GM21528 (cell line): ENCODE measurements at regions not wholly inside any gene's neighbourhood (a gene's known extent, or its start where the extent isn't known, plus 50 kb on each side); places are given as distances from the start of the nearest gene placed in this dataset.

Experiments used
- ATAC-seq: cut with Tn5 transposase; IDR thresholded peaks from one replicate; pipeline ENCODE4 v1.9.1; 2021; ENCODE audit warnings: mild to moderate bottlenecking, moderate library complexity; ENCODE audit not compliant: unreplicated experiment, low FRiP score

DNA sequence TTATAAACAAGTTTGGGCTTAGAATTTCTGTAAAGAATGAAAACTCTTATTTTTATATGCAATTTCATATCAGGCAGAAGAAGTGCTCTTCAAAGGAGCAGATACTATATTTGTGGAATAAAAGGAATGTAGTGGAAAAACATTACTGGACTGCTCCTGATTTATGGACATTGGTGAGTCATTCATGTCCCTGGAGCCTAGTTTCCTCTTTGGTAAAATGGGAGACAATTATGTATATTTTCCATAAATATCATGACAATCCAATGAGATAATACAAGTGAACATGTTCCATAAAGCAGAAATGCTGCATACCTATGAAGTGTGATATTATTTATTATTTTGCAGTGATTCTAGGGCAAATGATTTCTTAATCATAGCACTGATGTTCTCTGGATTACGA is 445.8 kb upstream of the CITED2 start:
- no peak for ATAC-seq

GRCh38 chr6:139819776-139820175 is 445.3 kb upstream of the CITED2 start:
- no peak for ATAC-seq

DNA sequence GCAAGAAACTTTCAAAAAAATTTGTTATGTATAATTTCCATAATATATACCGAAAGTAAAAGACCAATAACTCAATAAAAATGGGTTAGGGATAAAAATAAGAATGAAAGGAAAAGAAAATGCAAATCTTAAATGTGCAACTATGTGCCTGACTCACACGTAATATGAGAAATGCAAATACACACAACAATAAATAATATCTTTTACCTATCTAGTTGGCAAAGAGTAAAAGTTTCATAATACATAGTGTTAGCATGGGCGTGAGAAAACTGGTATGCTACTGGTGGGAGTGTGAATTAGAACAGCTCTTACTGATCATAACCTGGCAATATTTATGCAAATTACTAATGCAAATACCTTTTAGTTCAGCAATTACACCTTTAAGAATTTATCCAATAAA is 438.5 kb upstream of the CITED2 start:
- no peak for ATAC-seq

GRCh38 chr6:139801571-139802321 is 427.3 kb upstream of the CITED2 start:
- ATAC-seq: no peak

DNA sequence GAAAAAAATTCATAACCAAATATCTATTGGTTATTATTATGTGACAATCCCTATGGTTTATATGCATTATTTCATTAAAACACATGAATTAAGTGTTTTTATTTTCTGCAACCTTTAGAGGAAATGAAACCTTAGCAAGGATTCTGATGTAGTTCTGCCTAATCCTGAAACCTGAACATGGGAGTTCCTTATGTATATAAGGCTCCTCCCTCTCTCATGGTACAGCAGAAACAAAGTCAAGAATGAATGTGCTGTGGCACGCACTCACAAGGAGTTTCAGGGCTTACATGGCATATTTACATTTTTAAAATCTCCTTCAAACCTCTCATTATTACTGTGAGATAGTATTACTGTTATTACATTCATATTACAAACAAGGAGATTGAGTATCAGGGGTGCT is 426.4 kb upstream of the CITED2 start:
- peak; percentile 72 for ATAC-seq

DNA sequence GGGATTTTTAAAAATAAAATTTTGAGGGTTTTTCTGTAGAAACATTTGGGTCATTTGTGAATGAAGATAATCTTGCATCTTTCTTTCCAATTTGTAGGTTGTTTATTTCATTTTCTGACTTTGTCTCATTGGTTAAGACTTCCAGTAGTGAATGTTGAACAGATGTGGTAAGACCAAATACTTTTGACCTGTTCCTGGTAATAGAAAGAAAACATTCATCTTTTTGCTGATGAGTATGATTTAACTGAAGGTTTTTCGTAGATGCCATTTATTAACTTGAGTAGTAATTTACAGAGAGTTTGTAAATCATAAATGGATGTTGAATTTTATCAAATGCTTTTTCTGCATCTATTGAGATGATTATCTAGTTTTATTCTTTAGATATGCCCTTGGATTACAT is 416.1 kb upstream of the CITED2 start:
- no peak for ATAC-seq

DNA sequence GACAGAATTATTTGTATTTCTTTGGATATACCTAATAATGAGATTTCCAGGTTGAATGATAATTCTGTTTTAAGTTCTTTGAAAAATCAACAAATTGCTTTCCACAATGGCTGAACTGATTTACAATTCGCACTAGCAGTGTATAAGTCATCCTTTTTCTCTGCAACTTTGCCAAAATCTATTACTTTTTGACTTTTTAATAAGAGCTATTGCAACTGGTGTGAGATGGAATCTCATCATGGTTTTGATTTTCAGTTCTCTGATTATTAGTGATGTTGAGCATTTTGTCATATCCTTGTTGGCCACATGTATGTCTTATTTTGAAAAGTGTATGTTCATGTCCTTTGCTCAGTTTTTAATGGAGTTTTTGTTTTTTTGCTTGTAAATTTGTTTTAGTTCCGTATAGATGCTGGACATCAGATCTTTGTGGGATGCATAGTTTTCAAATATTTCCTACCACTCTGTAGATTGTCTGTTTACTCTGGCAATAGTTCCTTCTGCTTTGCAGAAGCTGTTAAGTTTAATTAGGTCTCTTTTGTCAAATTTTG is 409.8 kb upstream of the CITED2 start:
- no peak for ATAC-seq

DNA sequence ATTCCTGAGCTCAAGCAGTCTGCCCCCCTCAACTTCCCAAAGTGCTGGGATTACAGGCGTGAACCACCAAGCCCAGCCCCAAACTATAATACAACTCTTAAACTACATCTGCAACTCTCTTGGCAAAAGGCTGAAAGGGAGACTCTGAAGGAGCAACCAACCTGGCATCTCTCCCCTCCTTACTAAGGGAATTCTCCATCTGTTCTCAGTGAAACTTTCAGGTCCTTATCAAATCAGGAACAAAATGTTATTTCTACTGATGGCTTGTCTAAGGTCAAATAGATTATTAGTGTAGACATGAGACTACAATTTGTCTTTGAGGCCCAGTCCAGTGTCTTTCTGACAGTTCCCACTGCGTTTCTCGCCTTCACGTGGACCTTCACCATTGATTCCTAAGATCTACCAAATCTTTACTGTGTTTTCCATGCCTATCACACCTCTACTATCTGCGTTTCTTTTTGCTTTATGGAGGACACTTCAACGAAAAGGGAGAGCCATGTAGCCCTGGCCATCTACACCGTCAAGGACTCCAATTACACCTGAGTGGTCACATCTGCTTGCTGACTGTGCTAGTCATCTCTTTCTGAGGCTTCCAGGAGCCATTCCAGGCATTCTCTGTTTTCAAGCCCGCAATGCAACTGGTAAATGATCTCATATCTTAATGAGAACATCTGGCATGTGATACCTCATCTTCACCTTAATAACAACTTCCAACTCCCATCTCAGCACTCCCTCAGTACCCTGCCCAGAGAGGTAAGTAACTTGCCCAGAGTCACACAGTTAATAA is 405.7 kb upstream of the CITED2 start:
- no peak for ATAC-seq

DNA sequence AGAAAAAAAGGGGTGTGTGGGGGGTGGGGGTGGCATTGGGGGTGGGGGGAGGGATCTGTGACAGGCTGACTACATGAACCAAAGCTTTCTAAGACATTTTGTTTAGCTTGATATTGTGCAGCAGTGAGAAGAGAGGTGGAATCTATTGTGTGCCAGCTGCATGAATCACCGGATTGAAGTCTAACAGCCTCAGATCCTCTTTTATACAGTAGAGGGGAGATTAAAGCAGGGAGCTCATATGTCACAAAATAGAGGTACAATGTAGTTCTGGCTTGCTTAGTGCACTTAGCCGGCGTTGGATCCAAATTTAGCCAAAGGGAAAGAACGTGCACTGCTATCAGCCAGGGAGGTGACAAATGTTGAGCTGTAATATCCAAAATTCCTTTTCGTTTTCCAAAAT is 404.2 kb upstream of the CITED2 start:
- no peak for ATAC-seq

- ATAC-seq: no peak
These were observed 403.7 kb upstream of the CITED2 start for GRCh38 chr6:139778106-139778505.

- ATAC-seq: no peak
These were observed 402.9 kb upstream of the CITED2 start for GRCh38 chr6:139777202-139777970.

- ATAC-seq: no peak
These were observed 401.6 kb upstream of the CITED2 start for GRCh38 chr6:139776041-139776440.

- no peak for ATAC-seq
These were observed 393.7 kb upstream of the CITED2 start for GRCh38 chr6:139768196-139768595.

GRCh38 chr6:139766796-139767195 is 392.3 kb upstream of the CITED2 start:
- ATAC-seq: no peak

DNA sequence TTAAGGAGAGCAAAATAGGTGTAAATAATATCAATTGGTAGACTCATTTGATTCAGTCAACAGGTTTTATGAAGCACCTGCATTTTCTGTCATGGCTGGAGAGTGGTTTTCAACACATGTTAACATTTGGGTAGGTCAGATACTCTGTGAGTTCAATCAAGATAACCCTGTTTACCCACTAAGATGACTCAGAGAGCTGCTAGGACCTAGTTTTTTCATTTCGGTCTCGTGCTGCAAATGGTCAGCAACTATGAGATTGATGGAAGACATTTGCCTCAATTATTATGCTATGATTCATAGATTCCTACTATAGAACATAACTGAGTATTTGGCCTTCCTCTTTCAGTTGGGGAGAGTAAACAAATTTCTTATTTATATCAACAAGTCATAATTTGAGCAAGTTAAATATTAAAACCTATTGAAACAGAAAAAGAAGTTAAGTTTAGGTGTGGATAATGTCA is 391.4 kb upstream of the CITED2 start:
- ATAC-seq: no peak

GRCh38 chr6:139764498-139764986 is 390.1 kb upstream of the CITED2 start:
- ATAC-seq: peak; percentile 94

DNA sequence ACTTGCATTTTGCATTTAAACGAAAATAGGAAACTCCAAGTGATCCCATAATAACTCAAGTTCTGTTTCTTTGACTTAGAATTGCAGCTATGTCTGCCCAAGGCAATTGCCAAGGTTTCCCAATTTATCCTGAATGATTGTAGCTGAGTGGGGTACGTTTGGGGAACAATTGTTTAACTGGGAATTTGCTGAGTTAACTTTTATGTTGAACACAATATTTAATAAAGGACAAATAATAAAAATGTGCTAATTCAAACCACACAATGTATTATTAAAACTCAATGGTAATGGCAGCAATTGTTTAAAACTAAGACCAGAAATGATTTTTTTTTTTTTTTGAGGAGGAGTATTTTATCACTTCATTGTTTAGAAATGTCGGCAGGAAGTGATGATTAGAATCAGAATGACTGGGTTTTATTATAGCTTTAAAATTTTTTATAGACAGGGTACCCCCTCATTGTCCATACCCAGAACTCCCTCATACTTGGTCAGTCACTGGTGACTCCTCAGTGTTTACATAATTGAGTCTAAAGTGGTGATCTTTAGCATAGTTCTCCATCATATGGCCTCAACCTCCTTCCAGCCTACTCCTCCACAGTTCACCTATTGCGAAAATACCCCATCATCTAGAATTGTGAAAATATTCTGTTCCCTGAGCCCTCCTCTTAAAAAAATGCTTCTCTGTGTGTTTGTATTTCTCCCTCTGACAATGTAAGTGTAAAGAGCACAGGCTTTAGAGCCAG is 389.2 kb upstream of the CITED2 start:
- no peak for ATAC-seq

DNA sequence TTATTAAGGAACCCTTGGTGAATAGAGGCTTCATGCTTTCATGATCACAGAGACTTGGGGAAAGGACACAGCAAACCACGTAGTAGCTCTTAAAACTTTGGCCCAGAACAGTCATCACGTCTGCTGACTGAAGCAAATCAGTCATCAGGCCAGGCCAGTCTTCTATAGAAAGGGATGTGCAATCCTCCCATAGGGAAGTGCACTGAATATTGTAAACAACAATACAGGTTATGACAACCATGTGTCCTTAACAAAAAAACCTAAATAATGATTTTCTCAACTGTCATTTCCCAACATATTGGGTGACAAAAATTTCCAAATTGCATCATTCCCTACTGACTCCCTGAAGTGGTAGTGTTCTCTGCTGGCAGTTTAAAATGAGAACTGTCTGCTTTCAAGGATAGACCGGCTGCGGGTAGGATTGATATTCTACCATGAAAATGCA is 388.2 kb upstream of the CITED2 start:
- no peak for ATAC-seq

DNA sequence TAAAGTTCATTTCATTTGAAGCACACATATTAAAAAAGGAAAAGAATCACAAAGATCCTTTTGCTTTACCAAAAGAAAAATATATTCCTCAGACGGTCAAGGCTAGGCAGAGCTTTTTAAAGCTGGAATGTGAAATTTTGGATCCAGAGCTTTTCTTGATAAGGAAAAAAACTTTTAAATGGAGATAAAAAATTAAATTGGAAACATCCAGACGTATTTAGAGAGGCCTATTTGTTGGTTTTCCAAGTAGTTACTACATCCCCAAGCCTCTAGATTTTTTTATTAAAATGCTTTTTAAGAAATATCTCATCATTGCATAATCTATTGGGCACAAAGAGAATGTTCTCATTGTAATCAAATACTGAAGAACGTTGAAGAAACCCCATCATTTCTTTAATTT is 385.7 kb upstream of the CITED2 start:
- no peak for ATAC-seq

DNA sequence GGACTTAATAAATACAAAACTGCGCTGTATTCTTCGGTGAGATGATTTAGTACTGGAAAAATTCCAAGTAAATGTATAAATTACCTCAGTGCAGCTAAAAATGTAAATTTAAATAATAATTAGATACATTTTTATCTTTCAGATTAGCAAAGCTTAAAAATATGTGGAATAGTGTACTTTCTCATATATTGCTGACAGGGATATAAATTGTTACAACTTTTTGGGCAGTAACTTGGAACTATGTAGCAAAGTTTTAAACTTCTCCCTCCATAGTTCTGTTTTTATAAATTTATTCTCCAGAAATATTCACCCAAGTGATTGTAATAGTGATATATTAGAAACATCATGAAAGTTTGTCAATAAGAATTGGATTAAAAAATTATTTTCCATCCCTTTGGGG is 384.6 kb upstream of the CITED2 start:
- no peak for ATAC-seq
